ENCODE measurements at regions not wholly inside any gene's neighbourhood (a gene's known extent, or its start where the extent isn't known, plus 50 kb on each side); places are given as distances from the start of the nearest gene placed in this dataset.

- DNase-seq (ENCODE audit: extremely low read depth in 1 of 2, low read depth in 1 of 2) = no peak
Observed at GRCh38 chr2:16335947-16336346, 329.7 kb downstream of the CYRIA start.

GRCh38 chr2:16335604-16335930, 330.1 kb downstream of the CYRIA start:
- no peak for DNase-seq (ENCODE audit: extremely low read depth in 1 of 2, low read depth in 1 of 2)

- DNase-seq (ENCODE audit: extremely low read depth in 1 of 2, low read depth in 1 of 2) = no peak
Observed at GRCh38 chr2:16334886-16335603, 330.6 kb downstream of the CYRIA start.

GRCh38 chr2:16334366-16334765, 331.3 kb downstream of the CYRIA start:
- DNase-seq (ENCODE audit: extremely low read depth in 1 of 2, low read depth in 1 of 2) = no peak

GRCh38 chr2:16333681-16334080, 332.0 kb downstream of the CYRIA start:
- no peak for DNase-seq (ENCODE audit: extremely low read depth in 1 of 2, low read depth in 1 of 2)

- no peak for DNase-seq (ENCODE audit: extremely low read depth in 1 of 2, low read depth in 1 of 2)
Observed at GRCh38 chr2:16332681-16333557, 332.7 kb downstream of the CYRIA start.

- no peak for DNase-seq (ENCODE audit: extremely low read depth in 1 of 2, low read depth in 1 of 2)
Observed at GRCh38 chr2:16331772-16332171, 333.9 kb downstream of the CYRIA start.

- DNase-seq (ENCODE audit: extremely low read depth in 1 of 2, low read depth in 1 of 2) = no peak
Observed at GRCh38 chr2:16330982-16331381, 334.7 kb downstream of the CYRIA start.

- DNase-seq (ENCODE audit: extremely low read depth in 1 of 2, low read depth in 1 of 2) = no peak
Observed at GRCh38 chr2:16330571-16330970, 335.1 kb downstream of the CYRIA start.

- DNase-seq (ENCODE audit: extremely low read depth in 1 of 2, low read depth in 1 of 2) = no peak
Observed at GRCh38 chr2:16330012-16330411, 335.6 kb downstream of the CYRIA start.

- DNase-seq (ENCODE audit: extremely low read depth in 1 of 2, low read depth in 1 of 2) = no peak
Observed at GRCh38 chr2:16329421-16329820, 336.2 kb downstream of the CYRIA start.

- no peak for DNase-seq (ENCODE audit: extremely low read depth in 1 of 2, low read depth in 1 of 2)
Observed at GRCh38 chr2:16328521-16329190, 337.0 kb downstream of the CYRIA start.

GRCh38 chr2:16327326-16327725, 338.3 kb downstream of the CYRIA start:
- DNase-seq (ENCODE audit: extremely low read depth in 1 of 2, low read depth in 1 of 2) = no peak

- no peak for DNase-seq (ENCODE audit: extremely low read depth in 1 of 2, low read depth in 1 of 2)
Observed at GRCh38 chr2:16326711-16327300, 338.8 kb downstream of the CYRIA start.

- DNase-seq (ENCODE audit: extremely low read depth in 1 of 2, low read depth in 1 of 2) = no peak
Observed at GRCh38 chr2:16325976-16326510, 339.6 kb downstream of the CYRIA start.

GRCh38 chr2:16325016-16325975, 340.3 kb downstream of the CYRIA start:
- DNase-seq (ENCODE audit: extremely low read depth in 1 of 2, low read depth in 1 of 2) = no peak

GRCh38 chr2:16324544-16324937, 341.1 kb downstream of the CYRIA start:
- DNase-seq (ENCODE audit: extremely low read depth in 1 of 2, low read depth in 1 of 2) = no peak

GRCh38 chr2:16323551-16324543, 341.8 kb downstream of the CYRIA start:
- no peak for DNase-seq (ENCODE audit: extremely low read depth in 1 of 2, low read depth in 1 of 2)

- DNase-seq (ENCODE audit: extremely low read depth in 1 of 2, low read depth in 1 of 2) = no peak
Observed at GRCh38 chr2:16323126-16323520, 342.5 kb downstream of the CYRIA start.

All from stimulated activated CD8-positive, alpha-beta memory T cell treated with anti-CD3 and anti-CD28 coated beads, Interleukin-7, amount 100 ng/mL, for 48 hours (primary cell).